GM23248 (cell line): ENCODE measurements at regions not wholly inside any gene's neighbourhood (a gene's known extent, or its start where the extent isn't known, plus 50 kb on each side); places are given as distances from the start of the nearest gene placed in this dataset.

Experiments used
- DNase-seq: peaks from one replicate; pipeline ENCODE4 v3.0.0-alpha.2; 2015
- H2AFZ ChIP-seq: fragments of 200-600 bp; sonication (generic); 2 replicates; pipeline ENCODE4 v1.6.1; 2016; ENCODE audit warnings: antibody characterized with exemption
- H3F3A ChIP-seq: fragments of 200-600 bp; sonication (generic); 2 replicates; pipeline ENCODE4 v1.6.1; 2016; ENCODE audit warnings: mild to moderate bottlenecking, antibody characterized with exemption, mixed run types; ENCODE audit not compliant: insufficient read depth
- H3K27ac ChIP-seq: fragments of 200-600 bp; sonication (generic); 2 replicates; pipeline ENCODE4 v1.5.1; 2016; ENCODE audit warnings: mild to moderate bottlenecking
- H3K27me3 ChIP-seq: fragments of 200-600 bp; sonication (generic); replicated peaks from 2 replicates; pipeline ENCODE4 v1.6.1; 2016; ENCODE audit warnings: mild to moderate bottlenecking; ENCODE audit not compliant: insufficient read depth
- H3K36me3 ChIP-seq: fragments of 200-600 bp; sonication (generic); 2 replicates; pipeline ENCODE4 v1.6.1; 2016; ENCODE audit warnings: low read depth, mild to moderate bottlenecking
- H3K4me1 ChIP-seq: fragments of 200-600 bp; sonication (generic); 2 replicates; pipeline ENCODE4 v1.6.1; 2016; ENCODE audit warnings: mild to moderate bottlenecking; ENCODE audit not compliant: insufficient read depth
- H3K4me2 ChIP-seq: fragments of 200-600 bp; sonication (generic); one replicate; pipeline ENCODE4 v1.6.1; 2016; ENCODE audit warnings: mild to moderate bottlenecking; ENCODE audit not compliant: unreplicated experiment
- H3K4me3 ChIP-seq: fragments of 200-600 bp; sonication (generic); 2 replicates; pipeline ENCODE4 v1.5.1; 2016; ENCODE audit warnings: mild to moderate bottlenecking
- H3K79me2 ChIP-seq: fragments of 200-600 bp; sonication (generic); 2 replicates; pipeline ENCODE4 v1.6.1; 2016; ENCODE audit warnings: mild to moderate bottlenecking; ENCODE audit not compliant: insufficient read depth
- H3K9ac ChIP-seq: fragments of 200-600 bp; sonication (generic); 2 replicates; pipeline ENCODE4 v1.6.1; 2016; ENCODE audit warnings: mild to moderate bottlenecking
- H3K9me2 ChIP-seq: fragments of 200-600 bp; sonication (generic); 2 replicates; pipeline ENCODE4 v1.6.1; 2016; ENCODE audit warnings: mixed run types, mild to moderate bottlenecking, moderate library complexity; ENCODE audit not compliant: insufficient read depth
- H3K9me3 ChIP-seq: fragments of 200-600 bp; sonication (generic); one replicate; pipeline ENCODE4 v1.6.1; 2017; ENCODE audit warnings: low read depth
- H4K20me1 ChIP-seq: fragments of 200-600 bp; sonication (generic); 2 replicates; pipeline ENCODE4 v1.6.0; 2016; ENCODE audit not compliant: insufficient read depth
- EZH2 ChIP-seq: fragments of 200-600 bp; sonication (generic); IDR thresholded peaks from 2 replicates; pipeline ENCODE4 v1.6.1; 2018; ENCODE audit warnings: antibody characterized with exemption, mild to moderate bottlenecking; ENCODE audit not compliant: insufficient read depth, poor library complexity, severe bottlenecking
- EZH2phosphoT487 ChIP-seq: fragments of 200-600 bp; sonication (generic); IDR thresholded peaks from 2 replicates; pipeline ENCODE4 v1.6.1; 2018; ENCODE audit warnings: antibody characterized with exemption, moderate library complexity, mild to moderate bottlenecking, low read depth; ENCODE audit not compliant: insufficient read depth
- WGBS, 2 experiments: methylation state at CpG; one replicate each; pipeline ENCODE4 v1.1.6; 2015 to 2017; ENCODE audit warnings: low lambda C conversion rate in 2 of 2, low coverage in 1 of 2; ENCODE audit errors: missing lambda C conversion rate in 2 of 2; 5-methylcytosine and 5-hydroxymethylcytosine counted together
- in situ Hi-C: fragments of 300-500 bp; cut with MboI; formaldehyde crosslinking; loops from 2 replicates; pipeline ENCODE4 v1.15.0; 2020

DNA sequence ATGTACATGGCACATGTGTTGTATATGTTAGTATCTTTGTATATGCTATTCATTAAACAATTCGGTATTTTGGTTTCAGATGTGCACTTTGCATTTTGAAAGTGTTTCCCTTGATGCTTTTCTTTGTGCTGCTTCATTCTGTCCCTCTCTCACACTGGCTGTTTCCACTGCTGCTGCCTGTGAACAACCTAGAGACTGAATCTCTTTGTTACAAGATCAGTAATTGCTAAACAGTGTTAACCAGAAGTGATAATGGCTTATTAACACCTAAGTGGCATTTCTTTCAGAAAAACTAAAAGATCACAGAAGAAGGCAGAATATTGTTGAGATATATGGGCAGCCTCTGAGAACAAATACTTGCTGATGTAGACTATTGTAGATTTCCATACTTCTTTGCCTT lies 84.7 kb downstream of the KIF2B start:
- in situ Hi-C loops: no loop called here
- Histone ChIP-seq H3F3A (no peaks in the 10 kb centered on the region), H3K4me3 (no peak overlapping the region), H4K20me1 (no peaks in the 10 kb centered on the region), H3K27ac (no peak overlapping the region), H3K9ac (no peak overlapping the region), H3K4me2 (no peak overlapping the region), H3K4me1 (no peaks in the 10 kb centered on the region), H3K36me3 (no peaks in the 10 kb centered on the region), H3K9me2 (no peaks in the 10 kb centered on the region), H3K9me3 (no peaks in the 10 kb centered on the region), H2AFZ (no peak overlapping the region), H3K27me3 (no peaks in the 10 kb centered on the region), H3K79me2 (no peaks in the 10 kb centered on the region)
- TF ChIP-seq EZH2phosphoT487: no peak
- TF ChIP-seq EZH2: no peak
- WGBS, 2 experiments: 0 to 4% methylated on average over 1 of the region's 1 CpG
- no peak for DNase-seq

DNA sequence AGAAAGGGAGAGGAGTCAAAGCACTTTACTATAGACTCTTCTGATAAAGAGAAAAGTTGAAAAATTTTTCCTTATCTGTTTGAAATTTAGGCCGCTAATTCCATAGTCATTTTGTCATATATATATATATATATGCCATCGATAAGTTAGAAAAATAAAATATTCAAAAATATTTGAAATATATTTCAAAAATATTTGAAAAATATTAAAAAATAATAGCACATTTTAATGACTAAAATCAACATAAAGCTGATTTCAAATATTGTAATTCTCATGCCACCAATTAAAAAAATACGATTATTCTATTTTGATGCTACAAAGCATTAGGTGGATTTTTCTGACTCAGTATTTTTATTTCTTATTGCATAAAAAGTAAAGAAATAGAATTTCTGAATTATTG lies 87.1 kb downstream of the KIF2B start:
- Histone ChIP-seq H3K27ac (no peak overlapping the region), H3K79me2 (no peaks in the 10 kb centered on the region), H3K4me1 (no peaks in the 10 kb centered on the region), H3K27me3 (no peaks in the 10 kb centered on the region), H3K36me3 (no peaks in the 10 kb centered on the region), H3K9me2 (no peaks in the 10 kb centered on the region), H3K4me2 (no peak overlapping the region), H3F3A (no peaks in the 10 kb centered on the region), H2AFZ (no peak overlapping the region), H3K9ac (no peak overlapping the region), H3K4me3 (no peak overlapping the region), H3K9me3 (no peaks in the 10 kb centered on the region), H4K20me1 (no peaks in the 10 kb centered on the region)
- in situ Hi-C loops: no loop called here
- 28 to 36% methylated on average over 3 of the region's 3 CpGs for WGBS, 2 experiments
- no peak for TF ChIP-seq EZH2
- TF ChIP-seq EZH2phosphoT487: no peak
- no peak for DNase-seq

GRCh38 chr17:53912117-53912516 lies 89.4 kb downstream of the KIF2B start:
- no peak overlapping the region for H3K27ac ChIP-seq
- no peaks in the 10 kb centered on the region for H3K27me3 ChIP-seq
- no peaks in the 10 kb centered on the region for H3K4me1 ChIP-seq
- no peaks in the 10 kb centered on the region for H3K9me3 ChIP-seq
- no peaks in the 10 kb centered on the region for H3F3A ChIP-seq
- in situ Hi-C loops: no loop called here
- no peaks in the 10 kb centered on the region for H3K79me2 ChIP-seq
- H4K20me1 ChIP-seq: no peaks in the 10 kb centered on the region
- WGBS, 2 experiments: 3 to 4% methylated on average over 1 of the region's 1 CpG
- no peak overlapping the region for H2AFZ ChIP-seq
- H3K36me3 ChIP-seq: no peaks in the 10 kb centered on the region
- no peak overlapping the region for H3K4me3 ChIP-seq
- DNase-seq: no peak
- no peak overlapping the region for H3K4me2 ChIP-seq
- H3K9me2 ChIP-seq: no peaks in the 10 kb centered on the region
- TF ChIP-seq EZH2: no peak
- no peak for TF ChIP-seq EZH2phosphoT487
- no peak overlapping the region for H3K9ac ChIP-seq

- DNase-seq: no peak
- WGBS, 2 experiments: 17 to 38% methylated on average over 1 of the region's 1 CpG
- no peaks in the 10 kb centered on the region for H4K20me1 ChIP-seq
- no peak overlapping the region for H3K27ac ChIP-seq
- H3K79me2 ChIP-seq: no peaks in the 10 kb centered on the region
- no peak overlapping the region for H3K9ac ChIP-seq
- H3K9me2 ChIP-seq: no peaks in the 10 kb centered on the region
- no peaks in the 10 kb centered on the region for H3K4me1 ChIP-seq
- in situ Hi-C loops: no loop called here
- H3K9me3 ChIP-seq: no peaks in the 10 kb centered on the region
- TF ChIP-seq EZH2phosphoT487 (no peak), EZH2 (no peak)
- H2AFZ ChIP-seq: no peak overlapping the region
- no peak overlapping the region for H3K4me3 ChIP-seq
- no peak overlapping the region for H3K4me2 ChIP-seq
- no peaks in the 10 kb centered on the region for H3K36me3 ChIP-seq
- no peaks in the 10 kb centered on the region for H3K27me3 ChIP-seq
- no peaks in the 10 kb centered on the region for H3F3A ChIP-seq
Observed at GRCh38 chr17:53919356-53919755, 96.6 kb downstream of the KIF2B start.
